ENCODE measurements at regions not wholly inside any gene's neighbourhood (a gene's known extent, or its start where the extent isn't known, plus 50 kb on each side); places are given as distances from the start of the nearest gene placed in this dataset.

DNA sequence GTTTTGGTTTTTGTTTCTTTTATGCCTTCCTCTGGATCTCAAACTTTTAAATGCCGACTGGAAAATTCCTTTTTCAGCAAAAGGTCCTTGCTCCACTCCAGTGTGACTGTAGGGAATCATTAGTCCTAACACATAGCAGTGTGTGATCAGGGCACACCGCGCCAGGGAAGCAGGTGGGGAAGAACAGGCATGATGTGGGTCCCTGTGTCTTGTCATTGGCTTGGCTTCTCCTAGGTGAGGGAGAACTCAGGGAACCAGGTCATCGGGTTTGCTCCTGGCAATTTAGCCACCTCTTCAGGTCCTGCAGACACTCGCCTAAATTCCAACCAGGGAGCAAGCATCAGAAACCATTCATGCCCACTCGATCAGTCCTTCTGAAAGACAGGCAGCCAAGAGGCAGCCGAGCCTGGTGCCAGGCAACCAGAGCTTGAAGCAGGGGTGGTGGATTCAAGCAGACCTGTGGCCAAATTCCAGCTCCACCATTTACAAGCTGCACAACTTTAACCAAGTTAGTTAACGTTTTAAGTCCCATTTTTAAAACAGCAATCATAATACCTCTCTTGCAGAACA lies 514.2 kb downstream of the BNC2 start:
- Histone ChIP-seq H3K4me3 (no peak overlapping the region), H3K36me3 (ENCODE audit: control insufficient read depth, insufficient read depth, low read length) (no peaks in the 10 kb centered on the region), H3K9ac (ENCODE audit: insufficient read depth in 1 of 2, low read depth in 2 of 2, low read length in 2 of 2) (no peak overlapping the region), H3K4me2 (ENCODE audit: insufficient read depth, low read length) (no peak overlapping the region), H3K4me1 (replicated peaks in 1 of 2; ENCODE audit: control insufficient read depth in 2 of 2, insufficient read depth in 2 of 2, low read length in 2 of 2) (no peaks in the 10 kb centered on the region), H2AFZ (ENCODE audit: low read depth, low read length) (no peak overlapping the region), H3K27ac (ENCODE audit: extremely low read depth, low read depth, low read length) (no peak overlapping the region), H3K9me1 (ENCODE audit: control insufficient read depth, insufficient read depth, low read length) (no peaks in the 10 kb centered on the region), H3K27me3 (ENCODE audit: control insufficient read depth in 2 of 2, insufficient read depth in 2 of 2, low read length in 2 of 2) (no peaks in the 10 kb centered on the region), H3K79me2 (ENCODE audit: control insufficient read depth, insufficient read depth, low read length) (no peaks in the 10 kb centered on the region), H3K9me3 (replicated peaks; ENCODE audit: control insufficient read depth, insufficient read depth, low read depth, low read length) (no peaks in the 10 kb centered on the region), H4K20me1 (replicated peaks; ENCODE audit: control insufficient read depth, insufficient read depth, low read length) (no peaks in the 10 kb centered on the region)
- ATAC-seq: no peak
- ChIA-PET POLR2A (interaction anchor here (0.7 kb wide), 1 partner anchor 24 kb away, joined by 5 read pairs; no protein-coding TSS in a partner anchor), CTCF (ENCODE audit: low intra/inter-chr PET ratio) (no interaction called here)
- intact Hi-C loops (cut with micrococcal nuclease): no loop called here
- DNase-seq (ENCODE audit: extremely low read depth in 1 of 4, low spot score in 3 of 4): no peak
- TF ChIP-seq ZNF699 (CRISPR knock-in tag; IDR thresholded peaks at IDR 0.05; ENCODE audit: insufficient replicate concordance) (no peak), TAF7 (tag; IDR thresholded peaks at IDR 0.05) (no peak), TBL1XR1 (IDR thresholded peaks at IDR 0.05; ENCODE audit: low read length in 2 of 2) (no peak), ZNF668 (CRISPR knock-in tag; IDR thresholded peaks at IDR 0.05) (no peak), ZNF274 (IDR thresholded peaks at IDR 0.05; ENCODE audit: borderline replicate concordance, low read depth, low read length) (no peak), ZBTB8A (IDR thresholded peaks at IDR 0.05; ENCODE audit: partially characterized antibody) (no peak), RBBP5 (IDR thresholded peaks at IDR 0.05; ENCODE audit: borderline replicate concordance, insufficient read depth, low read length, poor library complexity, severe bottlenecking) (no peak), SRSF7 (optimal IDR thresholded peaks at IDR 0.05; ENCODE audit: low read depth, low read length) (no peak), GATA2 (CRISPR knock-in tag; IDR thresholded peaks at IDR 0.05) (no peak), CBX3 (IDR thresholded peaks at IDR 0.05; ENCODE audit: borderline replicate concordance in 1 of 2, low read length in 2 of 2) (no peak), L3MBTL2 (IDR thresholded peaks at IDR 0.05) (no peak), ZNF431 (CRISPR knock-in tag; IDR thresholded peaks at IDR 0.05) (no peak), PPARD (CRISPR knock-in tag; IDR thresholded peaks at IDR 0.05) (no peak)
- TF ChIP-seq, protein P1, sequence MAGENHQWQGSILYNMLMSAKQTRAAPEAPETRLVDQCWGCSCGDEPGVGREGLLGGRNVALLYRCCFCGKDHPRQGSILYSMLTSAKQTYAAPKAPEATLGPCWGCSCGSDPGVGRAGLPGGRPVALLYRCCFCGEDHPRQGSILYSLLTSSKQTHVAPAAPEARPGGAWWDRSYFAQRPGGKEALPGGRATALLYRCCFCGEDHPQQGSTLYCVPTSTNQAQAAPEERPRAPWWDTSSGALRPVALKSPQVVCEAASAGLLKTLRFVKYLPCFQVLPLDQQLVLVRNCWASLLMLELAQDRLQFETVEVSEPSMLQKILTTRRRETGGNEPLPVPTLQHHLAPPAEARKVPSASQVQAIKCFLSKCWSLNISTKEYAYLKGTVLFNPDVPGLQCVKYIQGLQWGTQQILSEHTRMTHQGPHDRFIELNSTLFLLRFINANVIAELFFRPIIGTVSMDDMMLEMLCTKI (IDR thresholded peaks at IDR 0.05; ENCODE audit: partially characterized antibody): no peak
- TF ChIP-seq, protein P2, sequence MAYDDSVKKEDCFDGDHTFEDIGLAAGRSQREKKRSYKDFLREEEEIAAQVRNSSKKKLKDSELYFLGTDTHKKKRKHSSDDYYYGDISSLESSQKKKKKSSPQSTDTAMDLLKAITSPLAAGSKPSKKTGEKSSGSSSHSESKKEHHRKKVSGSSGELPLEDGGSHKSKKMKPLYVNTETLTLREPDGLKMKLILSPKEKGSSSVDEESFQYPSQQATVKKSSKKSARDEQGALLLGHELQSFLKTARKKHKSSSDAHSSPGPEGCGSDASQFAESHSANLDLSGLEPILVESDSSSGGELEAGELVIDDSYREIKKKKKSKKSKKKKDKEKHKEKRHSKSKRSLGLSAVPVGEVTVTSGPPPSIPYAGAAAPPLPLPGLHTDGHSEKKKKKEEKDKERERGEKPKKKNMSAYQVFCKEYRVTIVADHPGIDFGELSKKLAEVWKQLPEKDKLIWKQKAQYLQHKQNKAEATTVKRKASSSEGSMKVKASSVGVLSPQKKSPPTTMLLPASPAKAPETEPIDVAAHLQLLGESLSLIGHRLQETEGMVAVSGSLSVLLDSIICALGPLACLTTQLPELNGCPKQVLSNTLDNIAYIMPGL (CRISPR knock-in tag; IDR thresholded peaks at IDR 0.05): no peak
- TF ChIP-seq, protein P3, sequence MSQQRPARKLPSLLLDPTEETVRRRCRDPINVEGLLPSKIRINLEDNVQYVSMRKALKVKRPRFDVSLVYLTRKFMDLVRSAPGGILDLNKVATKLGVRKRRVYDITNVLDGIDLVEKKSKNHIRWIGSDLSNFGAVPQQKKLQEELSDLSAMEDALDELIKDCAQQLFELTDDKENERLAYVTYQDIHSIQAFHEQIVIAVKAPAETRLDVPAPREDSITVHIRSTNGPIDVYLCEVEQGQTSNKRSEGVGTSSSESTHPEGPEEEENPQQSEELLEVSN (IDR thresholded peaks at IDR 0.05; ENCODE audit: borderline replicate concordance in 1 of 2, extremely low read depth in 1 of 2, insufficient read depth in 1 of 2, insufficient read length in 1 of 2, low read depth in 1 of 2, low read length in 1 of 2, poor library complexity in 1 of 2, severe bottlenecking in 1 of 2): no peak
- in situ Hi-C loops (cut with MboI): no loop called here
- 0% methylated on average over 6 of the region's 8 CpGs for WGBS (ENCODE audit: insufficient coverage, low coverage, missing lambda C conversion rate)
- FAIRE-seq: no peak
- BruUV-seq (replicated peaks): no TSS peak

Measured in K562 (cell line).